GM12878 (cell line): ENCODE measurements at regions not wholly inside any gene's neighbourhood (a gene's known extent, or its start where the extent isn't known, plus 50 kb on each side); places are given as distances from the start of the nearest gene placed in this dataset.

Experiments
- CTCF ChIP-seq, 3 experiments: IDR thresholded peaks in 2 of 3; conservative IDR thresholded peaks in 1 of 3; 2 replicates each; pipeline ENCODE4 v1.5.1; 2011; ENCODE audit warnings: low read depth in 3 of 3, low read length in 3 of 3, mild to moderate bottlenecking in 3 of 3, control low read depth in 2 of 3, moderate library complexity in 2 of 3, inconsistent platforms in 1 of 3, mixed read lengths in 1 of 3; ENCODE audit not compliant: control insufficient read depth in 2 of 3, insufficient read depth in 1 of 3; ENCODE audit errors: extremely low read depth in 1 of 3
- FOS ChIP-seq: IDR thresholded peaks from 3 replicates; pipeline ENCODE4 v1.6.1; 2011; ENCODE audit warnings: borderline replicate concordance; ENCODE audit not compliant: insufficient read length; ENCODE audit errors: extremely low read depth
- MTA2 ChIP-seq: fragments of 450-650 bp; IDR thresholded peaks from 2 replicates; pipeline ENCODE4 v1.6.1; 2016; ENCODE audit warnings: low read depth, mild to moderate bottlenecking, moderate library complexity
- POLR2AphosphoS5 ChIP-seq: IDR thresholded peaks from 2 replicates; pipeline ENCODE4 v1.6.1; 2011; ENCODE audit warnings: mild to moderate bottlenecking, low read length, inconsistent platforms
- SIX5 ChIP-seq: IDR thresholded peaks from 2 replicates; pipeline ENCODE4 v1.6.1; 2011; ENCODE audit warnings: mild to moderate bottlenecking, low read depth, low read length, moderate library complexity; ENCODE audit not compliant: severe bottlenecking

DNA sequence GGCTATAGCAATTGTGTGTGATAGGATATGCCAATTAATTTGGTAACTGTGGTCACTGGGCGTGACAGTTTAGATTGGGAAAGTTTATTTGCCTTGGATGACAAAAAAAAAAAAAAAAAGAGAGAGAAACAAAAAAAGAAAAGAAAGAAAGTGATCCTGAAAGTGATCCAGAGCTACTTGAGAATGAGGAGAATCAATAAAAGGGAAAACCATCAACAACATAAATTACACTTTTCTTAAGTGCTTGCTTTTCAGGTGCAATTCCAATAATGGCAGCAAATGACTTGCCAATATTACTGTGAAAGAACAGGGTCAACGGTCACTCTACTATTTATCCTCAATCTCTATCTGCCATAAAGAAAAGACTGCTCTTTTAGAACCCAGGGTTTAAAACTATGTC is 191.8 kb upstream of the SEMA3C start:
- TF ChIP-seq FOS, result no peak
- no peak for TF ChIP-seq SIX5
- no peak for TF ChIP-seq CTCF (IDR thresholded peaks at IDR 0.05 in 2 of 3, conservative IDR thresholded peaks at IDR 0.05 in 1 of 3; ENCODE audit: control insufficient read depth in 2 of 3, extremely low read depth in 1 of 3, insufficient read depth in 1 of 3, low read depth in 3 of 3, low read length in 3 of 3)
- no peak for TF ChIP-seq POLR2AphosphoS5
- TF ChIP-seq MTA2, result no peak
